ENCODE measurements at regions not wholly inside any gene's neighbourhood (a gene's known extent, or its start where the extent isn't known, plus 50 kb on each side); places are given as distances from the start of the nearest gene placed in this dataset.

DNA sequence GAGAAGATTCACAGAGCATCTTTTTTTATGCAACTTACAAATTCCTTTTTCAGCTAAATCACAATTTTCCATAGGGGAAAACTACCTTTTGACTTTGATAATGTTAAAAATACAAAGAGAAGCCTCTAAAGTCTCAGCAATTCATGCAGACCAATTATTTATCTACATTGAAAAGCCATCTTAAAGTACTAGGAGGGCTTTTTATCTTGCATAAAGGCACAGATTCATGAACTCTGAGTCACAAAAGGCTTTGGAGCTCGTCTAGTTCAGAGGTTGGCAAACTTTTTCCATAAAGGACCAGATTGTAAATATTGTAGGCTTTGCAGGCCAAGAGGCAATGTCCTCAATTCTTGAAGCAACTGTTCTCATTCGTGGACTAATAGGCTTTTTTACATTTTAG, 210.4 kb upstream of the HDX start:
- no peak overlapping the region for H3K4me3 Mint-ChIP-seq
- Histone ChIP-seq H3K4me1 (ENCODE audit: control insufficient read depth in 2 of 2, insufficient read depth in 2 of 2, low read length in 2 of 2) (no peaks in the 10 kb centered on the region), H4K20me1 (ENCODE audit: control insufficient read depth, insufficient read depth, low read length, poor library complexity, severe bottlenecking) (no peaks in the 10 kb centered on the region), H3K4me3 (ENCODE audit: control extremely low read depth in 1 of 5, extremely low read depth in 1 of 5, insufficient read depth in 1 of 5, low read depth in 2 of 5, low read length in 4 of 5) (no peak overlapping the region), H3K36me3 (replicated peaks in 1 of 2; ENCODE audit: control extremely low read depth in 1 of 2, control insufficient read depth in 1 of 2, extremely low read depth in 1 of 2, insufficient read depth in 2 of 2, low read length in 1 of 2) (no peaks in the 10 kb centered on the region), H3K79me2 (ENCODE audit: control insufficient read depth, insufficient read depth, low read length) (no peaks in the 10 kb centered on the region), H3K27me3 (replicated peaks in 1 of 4; ENCODE audit: control extremely low read depth in 1 of 4, control insufficient read depth in 3 of 4, insufficient read depth in 4 of 4, low read length in 3 of 4) (no peaks in the 10 kb centered on the region), H3K27ac (ENCODE audit: low read length in 2 of 2) (no peak overlapping the region), H3K9me3 (ENCODE audit: control extremely low read depth in 1 of 3, control insufficient read depth in 2 of 3, insufficient read depth in 1 of 3, low read length in 2 of 3) (no peaks in the 10 kb centered on the region), H3K4me2 (replicated peaks; ENCODE audit: low read depth, low read length, poor library complexity, severe bottlenecking) (no peak overlapping the region), H3K9ac (ENCODE audit: low read length) (no peak overlapping the region), H2AFZ (ENCODE audit: insufficient read depth, low read depth, low read length, poor library complexity, severe bottlenecking) (no peak overlapping the region)
- no peak for DNase-seq
- H3K27me3 Mint-ChIP-seq: no peaks in the 10 kb centered on the region
- peaks cover 5% of the 10 kb centered on the region for H3K4me1 Mint-ChIP-seq
- ChIA-PET POLR2A (no interaction called here), CTCF (no interaction called here)
- no peak overlapping the region for H3K27ac Mint-ChIP-seq
- TF ChIP-seq EZH2 (IDR thresholded peaks at IDR 0.05; ENCODE audit: borderline replicate concordance, insufficient read depth, low read depth, low read length, poor library complexity, severe bottlenecking): no peak
- TF ChIP-seq CTCF (IDR thresholded peaks at IDR 0.05): no peak
- no peaks in the 10 kb centered on the region for H3K9me3 Mint-ChIP-seq (ENCODE audit: insufficient read depth)
- WGBS (ENCODE audit: insufficient coverage): no CpG with 5 or more reads among the region's 2 CpGs
- no peak for ATAC-seq (ENCODE audit: low read depth)
- intact Hi-C loops (cut with micrococcal nuclease): no loop called here

DNA sequence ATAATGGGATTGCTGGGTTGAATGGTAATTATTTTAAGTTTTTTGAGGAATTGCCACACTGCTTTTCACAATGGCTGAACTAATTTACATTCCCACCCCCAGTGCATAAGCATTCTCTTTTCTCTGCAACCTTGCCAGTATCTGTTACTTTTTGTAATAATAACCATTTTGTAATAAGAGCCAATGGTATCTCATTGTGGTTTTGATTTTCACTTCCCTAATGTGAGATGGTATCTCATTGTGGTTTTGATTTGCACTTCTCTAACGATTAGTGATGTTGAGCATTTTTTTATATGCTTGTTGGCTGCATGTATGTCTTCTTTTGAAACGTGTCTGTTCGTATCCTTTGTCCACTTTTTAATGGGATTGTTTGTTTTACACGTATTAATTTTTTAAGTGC, 213.1 kb upstream of the HDX start:
- H3K4me1 Mint-ChIP-seq: peaks cover 5% of the 10 kb centered on the region
- H3K36me3 ChIP-seq (replicated peaks in 1 of 2; ENCODE audit: control extremely low read depth in 1 of 2, control insufficient read depth in 1 of 2, extremely low read depth in 1 of 2, insufficient read depth in 2 of 2, low read length in 1 of 2): no peaks in the 10 kb centered on the region
- no peaks in the 10 kb centered on the region for H3K27me3 Mint-ChIP-seq
- H3K9me3 ChIP-seq (ENCODE audit: control extremely low read depth in 1 of 3, control insufficient read depth in 2 of 3, insufficient read depth in 1 of 3, low read length in 2 of 3): no peaks in the 10 kb centered on the region
- TF ChIP-seq EZH2 (IDR thresholded peaks at IDR 0.05; ENCODE audit: borderline replicate concordance, insufficient read depth, low read depth, low read length, poor library complexity, severe bottlenecking) (no peak), CTCF (IDR thresholded peaks at IDR 0.05) (no peak)
- no peak for DNase-seq
- H4K20me1 ChIP-seq (ENCODE audit: control insufficient read depth, insufficient read depth, low read length, poor library complexity, severe bottlenecking): no peaks in the 10 kb centered on the region
- H3K27ac Mint-ChIP-seq: no peak overlapping the region
- no peak overlapping the region for H3K4me3 Mint-ChIP-seq
- no peaks in the 10 kb centered on the region for H3K4me1 ChIP-seq (ENCODE audit: control insufficient read depth in 2 of 2, insufficient read depth in 2 of 2, low read length in 2 of 2)
- no peak overlapping the region for H3K27ac ChIP-seq (ENCODE audit: low read length in 2 of 2)
- no peak overlapping the region for H3K4me2 ChIP-seq (replicated peaks; ENCODE audit: low read depth, low read length, poor library complexity, severe bottlenecking)
- CTCF ChIA-PET: no interaction called here
- no peaks in the 10 kb centered on the region for H3K79me2 ChIP-seq (ENCODE audit: control insufficient read depth, insufficient read depth, low read length)
- no CpG with 5 or more reads among the region's 4 CpGs for WGBS (ENCODE audit: insufficient coverage)
- no peaks in the 10 kb centered on the region for H3K9me3 Mint-ChIP-seq (ENCODE audit: insufficient read depth)
- intact Hi-C loops (cut with micrococcal nuclease): no loop called here
- no peaks in the 10 kb centered on the region for H3K27me3 ChIP-seq (replicated peaks in 1 of 4; ENCODE audit: control extremely low read depth in 1 of 4, control insufficient read depth in 3 of 4, insufficient read depth in 4 of 4, low read length in 3 of 4)
- POLR2A ChIA-PET: no interaction called here
- no peak overlapping the region for H2AFZ ChIP-seq (ENCODE audit: insufficient read depth, low read depth, low read length, poor library complexity, severe bottlenecking)
- H3K4me3 ChIP-seq (ENCODE audit: control extremely low read depth in 1 of 5, extremely low read depth in 1 of 5, insufficient read depth in 1 of 5, low read depth in 2 of 5, low read length in 4 of 5): no peak overlapping the region
- no peak for ATAC-seq (ENCODE audit: low read depth)
- H3K9ac ChIP-seq (ENCODE audit: low read length): no peak overlapping the region

Data from B cell (primary cell).